ENCODE measurements at regions not wholly inside any gene's neighbourhood (a gene's known extent, or its start where the extent isn't known, plus 50 kb on each side); places are given as distances from the start of the nearest gene placed in this dataset.

DNA sequence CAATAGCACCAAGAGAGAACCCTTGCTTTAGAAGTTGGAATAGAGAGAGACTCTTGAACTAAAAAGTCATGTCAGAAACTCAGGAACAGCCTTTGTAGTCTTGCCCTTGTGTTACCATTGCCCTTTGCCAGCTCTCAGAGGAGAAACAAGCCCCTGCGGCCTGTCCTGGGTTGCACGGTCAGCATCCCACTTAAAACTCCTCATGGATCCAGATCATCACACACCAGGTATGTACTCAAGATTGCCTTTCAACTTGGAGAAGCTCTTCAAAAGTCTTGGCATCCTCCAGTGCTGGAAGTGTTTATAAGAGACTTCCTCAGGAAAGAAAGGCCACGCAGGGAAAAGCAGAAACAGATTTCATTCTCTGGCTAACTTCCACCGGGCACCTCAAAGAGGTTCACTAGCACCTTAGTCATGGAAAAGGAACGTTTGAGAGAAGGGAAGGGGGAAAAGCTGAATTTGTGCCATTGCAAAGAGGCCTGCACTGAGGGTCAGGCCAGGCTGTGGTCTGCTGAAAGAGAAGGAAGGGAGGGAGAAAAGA lies 594.2 kb downstream of the MED13L start:
- CTCF ChIA-PET: no interaction called here
- TF ChIP-seq, protein P1, sequence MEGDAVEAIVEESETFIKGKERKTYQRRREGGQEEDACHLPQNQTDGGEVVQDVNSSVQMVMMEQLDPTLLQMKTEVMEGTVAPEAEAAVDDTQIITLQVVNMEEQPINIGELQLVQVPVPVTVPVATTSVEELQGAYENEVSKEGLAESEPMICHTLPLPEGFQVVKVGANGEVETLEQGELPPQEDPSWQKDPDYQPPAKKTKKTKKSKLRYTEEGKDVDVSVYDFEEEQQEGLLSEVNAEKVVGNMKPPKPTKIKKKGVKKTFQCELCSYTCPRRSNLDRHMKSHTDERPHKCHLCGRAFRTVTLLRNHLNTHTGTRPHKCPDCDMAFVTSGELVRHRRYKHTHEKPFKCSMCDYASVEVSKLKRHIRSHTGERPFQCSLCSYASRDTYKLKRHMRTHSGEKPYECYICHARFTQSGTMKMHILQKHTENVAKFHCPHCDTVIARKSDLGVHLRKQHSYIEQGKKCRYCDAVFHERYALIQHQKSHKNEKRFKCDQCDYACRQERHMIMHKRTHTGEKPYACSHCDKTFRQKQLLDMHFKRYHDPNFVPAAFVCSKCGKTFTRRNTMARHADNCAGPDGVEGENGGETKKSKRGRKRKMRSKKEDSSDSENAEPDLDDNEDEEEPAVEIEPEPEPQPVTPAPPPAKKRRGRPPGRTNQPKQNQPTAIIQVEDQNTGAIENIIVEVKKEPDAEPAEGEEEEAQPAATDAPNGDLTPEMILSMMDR (conservative IDR thresholded peaks at IDR 0.05; ENCODE audit: low read depth, low read length): no peak
- no peak for TF ChIP-seq EZH2 (IDR thresholded peaks at IDR 0.05; ENCODE audit: low read length, unreplicated experiment)
- no peak for TF ChIP-seq EZH2phosphoT487 (IDR thresholded peaks at IDR 0.05; ENCODE audit: borderline replicate concordance, low read length)
- H3K4me1 ChIP-seq (ENCODE audit: insufficient read depth, low read length): no peaks in the 10 kb centered on the region
- BruUV-seq (replicated peaks): no TSS peak
- no peaks in the 10 kb centered on the region for H4K20me1 ChIP-seq (ENCODE audit: low read length)
- H2AFZ ChIP-seq (ENCODE audit: low read length): no peak overlapping the region
- no peaks in the 10 kb centered on the region for H3K36me3 ChIP-seq (ENCODE audit: low read depth, low read length)
- H3K27me3 ChIP-seq (ENCODE audit: low read length): peaks cover 27% of the 10 kb centered on the region
- H3K9me3 ChIP-seq (ENCODE audit: low read length): no peaks in the 10 kb centered on the region
- H3F3A ChIP-seq (ENCODE audit: low read length, unreplicated experiment): no peaks in the 10 kb centered on the region
- DNase-seq (no peak), ATAC-seq (no peak)
- no peak overlapping the region for H3K9ac ChIP-seq (ENCODE audit: low read length)
- H3K9me2 ChIP-seq (replicated peaks; ENCODE audit: low read length): no peaks in the 10 kb centered on the region
- H3K79me2 ChIP-seq (ENCODE audit: low read length): no peaks in the 10 kb centered on the region
- no peak overlapping the region for H3K27ac ChIP-seq (ENCODE audit: low read length)
- intact Hi-C loops (cut with micrococcal nuclease): no loop called here
- H3K4me3 ChIP-seq (ENCODE audit: low read length): no peak overlapping the region
- POLR2A ChIA-PET (ENCODE audit: unreplicated experiment): no interaction called here
- H3K4me2 ChIP-seq (ENCODE audit: low read length): no peak overlapping the region

DNA sequence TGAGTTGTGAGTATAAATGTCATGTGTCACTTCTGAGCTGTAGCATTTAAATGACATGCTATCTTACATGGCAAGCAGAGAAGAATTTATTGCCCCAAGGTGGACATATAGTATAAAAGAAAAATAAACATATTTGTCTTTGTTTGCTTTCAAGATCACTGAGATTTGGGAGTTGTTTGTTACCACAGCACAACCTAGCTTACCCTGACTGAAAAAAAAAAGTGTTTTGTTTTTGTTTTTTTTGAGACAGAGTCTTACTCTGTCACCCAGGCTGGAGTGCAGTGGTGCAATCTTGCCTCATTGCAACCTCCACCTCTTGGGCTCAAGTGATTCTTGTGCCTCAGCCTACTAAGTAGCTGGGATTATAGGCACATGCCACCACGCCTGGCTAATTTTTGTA lies 596.5 kb downstream of the MED13L start:
- ATAC-seq: no peak
- peaks cover 12% of the 10 kb centered on the region for H3K27me3 ChIP-seq (ENCODE audit: low read length)
- H3K4me1 ChIP-seq (ENCODE audit: insufficient read depth, low read length): no peaks in the 10 kb centered on the region
- no peaks in the 10 kb centered on the region for H3K9me2 ChIP-seq (replicated peaks; ENCODE audit: low read length)
- ChIA-PET POLR2A (ENCODE audit: unreplicated experiment) (no interaction called here), CTCF (no interaction called here)
- no peak overlapping the region for H3K27ac ChIP-seq (ENCODE audit: low read length)
- H4K20me1 ChIP-seq (ENCODE audit: low read length): no peaks in the 10 kb centered on the region
- H3K4me3 ChIP-seq (ENCODE audit: low read length): no peak overlapping the region
- H3K4me2 ChIP-seq (ENCODE audit: low read length): no peak overlapping the region
- no peaks in the 10 kb centered on the region for H3K9me3 ChIP-seq (ENCODE audit: low read length)
- TF ChIP-seq, protein P1 (conservative IDR thresholded peaks at IDR 0.05; ENCODE audit: low read depth, low read length): no peak
- TF ChIP-seq EZH2 (IDR thresholded peaks at IDR 0.05; ENCODE audit: low read length, unreplicated experiment) (no peak), EZH2phosphoT487 (IDR thresholded peaks at IDR 0.05; ENCODE audit: borderline replicate concordance, low read length) (no peak)
- BruUV-seq (replicated peaks): no TSS peak
- H3K36me3 ChIP-seq (ENCODE audit: low read depth, low read length): no peaks in the 10 kb centered on the region
- intact Hi-C loops (cut with micrococcal nuclease): no loop called here
- no peaks in the 10 kb centered on the region for H3K79me2 ChIP-seq (ENCODE audit: low read length)
- H3F3A ChIP-seq (ENCODE audit: low read length, unreplicated experiment): no peaks in the 10 kb centered on the region
- H3K9ac ChIP-seq (ENCODE audit: low read length): no peak overlapping the region
- H2AFZ ChIP-seq (ENCODE audit: low read length): no peak overlapping the region
- no peak for DNase-seq

DNA sequence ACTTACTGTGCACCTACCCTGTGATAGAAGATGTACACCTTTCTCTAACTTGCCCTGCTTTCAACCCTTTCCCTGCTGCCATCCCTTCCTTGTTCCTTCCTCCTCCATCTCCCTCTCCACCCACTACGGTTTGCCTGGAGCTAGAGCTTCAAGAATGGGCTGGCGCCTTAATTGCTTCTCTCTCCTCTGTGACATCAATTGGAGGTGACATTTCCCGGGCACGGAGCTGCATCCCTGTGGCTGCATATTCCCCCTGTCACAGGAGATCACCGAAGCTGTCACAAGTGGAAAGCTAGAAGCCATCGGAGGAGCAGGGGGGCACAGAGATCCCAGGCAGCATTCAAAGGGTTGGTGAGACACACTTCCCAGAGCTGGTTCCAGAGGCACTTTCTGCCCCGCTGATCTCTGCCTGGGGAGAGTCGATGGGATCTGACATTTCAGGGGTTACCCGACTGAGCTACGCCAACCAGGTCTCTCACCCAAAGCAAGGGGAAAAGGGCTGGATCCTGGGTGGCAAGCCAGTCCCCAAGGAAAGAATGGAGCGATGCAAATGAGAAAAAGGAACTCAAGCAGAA lies 604.9 kb downstream of the MED13L start:
- no peaks in the 10 kb centered on the region for H3K4me1 ChIP-seq (ENCODE audit: insufficient read depth, low read length)
- intact Hi-C loops (cut with micrococcal nuclease): no loop called here
- H3K27me3 ChIP-seq (ENCODE audit: low read length): peaks cover 32% of the 10 kb centered on the region
- BruUV-seq (replicated peaks): no TSS peak
- H3K36me3 ChIP-seq (ENCODE audit: low read depth, low read length): no peaks in the 10 kb centered on the region
- H3K79me2 ChIP-seq (ENCODE audit: low read length): no peaks in the 10 kb centered on the region
- H3K9me2 ChIP-seq (replicated peaks; ENCODE audit: low read length): no peaks in the 10 kb centered on the region
- H2AFZ ChIP-seq (ENCODE audit: low read length): no peak overlapping the region
- H3K4me2 ChIP-seq (ENCODE audit: low read length): no peak overlapping the region
- TF ChIP-seq, protein P1 (conservative IDR thresholded peaks at IDR 0.05; ENCODE audit: low read depth, low read length): no peak
- ChIA-PET CTCF (no interaction called here), POLR2A (ENCODE audit: unreplicated experiment) (no interaction called here)
- ATAC-seq (no peak), DNase-seq (no peak)
- no peak overlapping the region for H3K4me3 ChIP-seq (ENCODE audit: low read length)
- H3K9ac ChIP-seq (ENCODE audit: low read length): no peak overlapping the region
- no peak overlapping the region for H3K27ac ChIP-seq (ENCODE audit: low read length)
- H3F3A ChIP-seq (ENCODE audit: low read length, unreplicated experiment): no peaks in the 10 kb centered on the region
- H4K20me1 ChIP-seq (ENCODE audit: low read length): no peaks in the 10 kb centered on the region
- no peaks in the 10 kb centered on the region for H3K9me3 ChIP-seq (ENCODE audit: low read length)
